GM12892 (cell line): ENCODE measurements at regions not wholly inside any gene's neighbourhood (a gene's known extent, or its start where the extent isn't known, plus 50 kb on each side); places are given as distances from the start of the nearest gene placed in this dataset.

Source experiments
- POLR2A ChIP-seq: IDR thresholded peaks from 2 replicates; pipeline ENCODE4 v1.6.1; 2011; ENCODE audit warnings: low read depth, low read length, control low read depth
- POLR2AphosphoS5 ChIP-seq: IDR thresholded peaks from 2 replicates; pipeline ENCODE4 v1.6.1; 2011; ENCODE audit warnings: low read depth, low read length, control low read depth
- TAF1 ChIP-seq: IDR thresholded peaks from 2 replicates; pipeline ENCODE4 v1.6.1; 2011; ENCODE audit warnings: low read depth, mild to moderate bottlenecking, control low read depth, low read length, borderline replicate concordance

GRCh38 chr6:74369556-74369993 is 673.6 kb downstream of the CD109 start:
- TF ChIP-seq POLR2A, result no peak
- TF ChIP-seq TAF1, result no peak
- no peak for TF ChIP-seq POLR2AphosphoS5
